H1 (cell line): ENCODE measurements at regions not wholly inside any gene's neighbourhood (a gene's known extent, or its start where the extent isn't known, plus 50 kb on each side); places are given as distances from the start of the nearest gene placed in this dataset.

Experiments used
- CTCF ChIA-PET: fragments of 300-600 bp; sonication (Branson Sonifier 250); formaldehyde crosslinking; loops from one replicate; lab custom pipeline; 2021; ENCODE audit not compliant: partially characterized antibody; lab: Charles Lee
- POLR2A ChIA-PET: fragments of 300-600 bp; sonication (Branson Sonifier 250); formaldehyde crosslinking; loops from one replicate; lab custom pipeline; 2021; ENCODE audit warnings: inconsistent platforms; ENCODE audit not compliant: partially characterized antibody; lab: Charles Lee
- DNase-seq, 2 experiments: peaks; one replicate each; pipeline versions ENCODE4 v3.0.0 to v3.0.0-alpha.2; 2010 to 2022; ENCODE audit warnings: low spot score in 2 of 2, low read depth in 1 of 2, mixed read lengths in 1 of 2
- FAIRE-seq: peaks from 2 replicates; lab custom pipeline; 2011; peaks lifted over from hg19 to GRCh38; lab: Jason Lieb, UNC
- H2AFZ ChIP-seq: 2 replicates; pipeline ENCODE4 v1.8.1; 2012; ENCODE audit warnings: low read length, inconsistent platforms
- H2AK5ac ChIP-seq: 2 replicates; pipeline ENCODE4 v1.6.1; 2013; ENCODE audit warnings: low read depth, low read length
- H2BK120ac ChIP-seq: replicated peaks from 2 replicates; pipeline ENCODE3; 2013; ENCODE audit warnings: low read depth, low read length, inconsistent platforms
- H2BK12ac ChIP-seq: 2 replicates; pipeline ENCODE4 v1.6.1; 2013; ENCODE audit warnings: low read depth, low read length
- H2BK15ac ChIP-seq: 2 replicates; pipeline ENCODE4 v1.6.1; 2013; ENCODE audit warnings: low read length
- H2BK20ac ChIP-seq: 2 replicates; pipeline ENCODE4 v1.6.1; 2013; ENCODE audit warnings: low read length
- H2BK5ac ChIP-seq: 2 replicates; pipeline ENCODE4 v1.6.1; 2013; ENCODE audit warnings: low read depth, low read length
- H3K14ac ChIP-seq: 2 replicates; pipeline ENCODE4 v1.6.1; 2013; ENCODE audit warnings: inconsistent platforms; ENCODE audit not compliant: insufficient read length
- H3K18ac ChIP-seq: 2 replicates; pipeline ENCODE4 v1.6.1; 2013; ENCODE audit warnings: low read length; ENCODE audit errors: extremely low read depth
- H3K23ac ChIP-seq: 2 replicates; pipeline ENCODE4 v1.6.1; 2013; ENCODE audit warnings: inconsistent platforms; ENCODE audit not compliant: insufficient read length
- H3K23me2 ChIP-seq: 2 replicates; pipeline ENCODE4 v1.6.1; 2013; ENCODE audit warnings: low read depth, low read length
- H3K27ac ChIP-seq: 2 replicates; pipeline ENCODE4 v1.6.1; 2011; ENCODE audit warnings: low read depth, low read length, inconsistent platforms
- H3K27me3 ChIP-seq, 4 experiments: replicated peaks in 1 of 4; 1 replicate in 1 of 4; 2 replicates in 3 of 4; pipeline versions ENCODE4 v1.6.1 to v1.8.1; 2011 to 2013; ENCODE audit warnings: low read length in 3 of 4, mild to moderate bottlenecking in 3 of 4, inconsistent platforms in 2 of 4, mixed read lengths in 2 of 4, moderate library complexity in 1 of 4; ENCODE audit not compliant: control insufficient read depth in 3 of 4, insufficient read depth in 3 of 4; ENCODE audit errors: extremely low read depth in 1 of 4
- H3K36me3 ChIP-seq, 4 experiments: 2 replicates each; pipeline versions ENCODE4 v1.6.1 to v1.8.1; 2011 to 2013; ENCODE audit warnings: mild to moderate bottlenecking in 4 of 4, low read length in 3 of 4, moderate library complexity in 2 of 4, control low read depth in 1 of 4, inconsistent platforms in 1 of 4; ENCODE audit not compliant: insufficient read depth in 4 of 4, control insufficient read depth in 2 of 4
- H3K4ac ChIP-seq: replicated peaks from 2 replicates; pipeline ENCODE3; 2013; ENCODE audit warnings: low read length, low read depth, mixed read lengths, inconsistent platforms; ENCODE audit not compliant: insufficient read length
- H3K4me1 ChIP-seq, 4 experiments: replicated peaks in 1 of 4; 1 replicate in 1 of 4; 2 replicates in 3 of 4; pipeline versions ENCODE4 v1.6.1 to v1.8.1; 2011 to 2013; ENCODE audit warnings: low read length in 3 of 4, inconsistent platforms in 2 of 4, mixed read lengths in 1 of 4; ENCODE audit not compliant: insufficient read depth in 4 of 4, control insufficient read depth in 3 of 4
- H3K4me2 ChIP-seq, 2 experiments: 2 replicates each; pipeline versions ENCODE4 v1.6.1 to v1.8.1; 2011 to 2013; ENCODE audit warnings: low read depth in 2 of 2, low read length in 2 of 2, control low read depth in 1 of 2, inconsistent platforms in 1 of 2, mild to moderate bottlenecking in 1 of 2; ENCODE audit not compliant: insufficient read depth in 1 of 2
- H3K4me3 ChIP-seq, 4 experiments: fragments of 200-600, 300-600 bp in 1 of 4; sonication (generic), shearing (Covaris generic), sonication (Bioruptor Twin) in 1 of 4; 2 replicates each; pipeline versions ENCODE4 v1.5.1 to v1.8.1; 2011 to 2016; ENCODE audit warnings: low read length in 4 of 4, low read depth in 3 of 4, control low read depth in 2 of 4, inconsistent platforms in 2 of 4, mild to moderate bottlenecking in 2 of 4, mixed read lengths in 1 of 4, moderate library complexity in 1 of 4; ENCODE audit not compliant: insufficient read depth in 2 of 4; ENCODE audit errors: extremely low read depth in 1 of 4
- H3K56ac ChIP-seq: replicated peaks from 2 replicates; pipeline ENCODE3; 2013; ENCODE audit warnings: low read depth, mild to moderate bottlenecking, mixed read lengths, low read length, inconsistent platforms; ENCODE audit not compliant: insufficient read length
- H3K79me1 ChIP-seq: 2 replicates; pipeline ENCODE4 v1.6.1; 2013; ENCODE audit warnings: low read depth, low read length, control low read depth
- H3K79me2 ChIP-seq, 2 experiments: 2 replicates each; pipeline versions ENCODE4 v1.6.1 to v1.8.1; 2012 to 2013; ENCODE audit warnings: low read length in 2 of 2, mild to moderate bottlenecking in 2 of 2, inconsistent platforms in 1 of 2; ENCODE audit not compliant: insufficient read depth in 2 of 2, control insufficient read depth in 1 of 2
- H3K9ac ChIP-seq, 4 experiments: replicated peaks in 1 of 4; 1 replicate in 1 of 4; 2 replicates in 3 of 4; pipeline versions ENCODE4 v1.6.1 to v1.8.1; 2011 to 2013; ENCODE audit warnings: low read depth in 3 of 4, low read length in 3 of 4, control low read depth in 2 of 4, mild to moderate bottlenecking in 2 of 4, moderate library complexity in 2 of 4, inconsistent platforms in 1 of 4; ENCODE audit errors: extremely low read depth in 1 of 4
- H3K9me3 ChIP-seq, 2 experiments: 2 replicates each; pipeline versions ENCODE4 v1.6.1 to v1.8.1; 2012 to 2013; ENCODE audit warnings: mild to moderate bottlenecking in 2 of 2, moderate library complexity in 2 of 2, control low read depth in 1 of 2, inconsistent platforms in 1 of 2, low read depth in 1 of 2, low read length in 1 of 2, mixed read lengths in 1 of 2; ENCODE audit not compliant: insufficient read depth in 2 of 2
- H4K20me1 ChIP-seq, 2 experiments: replicated peaks in 1 of 2; 2 replicates each; pipeline versions ENCODE3 to v1.8.1; 2011 to 2013; ENCODE audit warnings: inconsistent platforms in 2 of 2, low read length in 2 of 2, mild to moderate bottlenecking in 1 of 2; ENCODE audit not compliant: insufficient read depth in 2 of 2, control insufficient read depth in 1 of 2
- H4K5ac ChIP-seq: 2 replicates; pipeline ENCODE4 v1.6.1; 2013; ENCODE audit warnings: low read length, low read depth, mixed read lengths, inconsistent platforms; ENCODE audit not compliant: insufficient read length
- H4K8ac ChIP-seq: 2 replicates; pipeline ENCODE4 v1.8.0; 2013; ENCODE audit warnings: mild to moderate bottlenecking, moderate library complexity, low read length, inconsistent platforms; ENCODE audit not compliant: insufficient read depth; ENCODE audit errors: extremely low read depth
- H4K91ac ChIP-seq: replicated peaks from 2 replicates; pipeline ENCODE3; 2013; ENCODE audit warnings: low read length, mixed read lengths, inconsistent platforms; ENCODE audit not compliant: insufficient read length
- BCL11A ChIP-seq, 2 experiments: IDR thresholded peaks; one replicate each; pipeline ENCODE4 v1.6.1; 2011; ENCODE audit warnings: low read depth in 2 of 2, low read length in 2 of 2, mild to moderate bottlenecking in 2 of 2
- CTCF ChIP-seq, 3 experiments: IDR thresholded peaks; 1 replicate in 2 of 3; 2 replicates in 1 of 3; pipeline versions ENCODE4 v1.5.1 to v1.6.1; 2011; ENCODE audit warnings: low read length in 3 of 3, mild to moderate bottlenecking in 3 of 3, inconsistent platforms in 2 of 3, low read depth in 1 of 3, moderate library complexity in 1 of 3; ENCODE audit not compliant: insufficient read depth in 1 of 3; ENCODE audit errors: control extremely low read depth in 1 of 3
- HDAC2 ChIP-seq, 2 experiments: fragments of 300-600 bp in 1 of 2; sonication (generic) in 1 of 2; IDR thresholded peaks; 2 replicates each; pipeline ENCODE4 v1.6.1; 2011 to 2012; ENCODE audit warnings: low read depth in 2 of 2, low read length in 2 of 2, mild to moderate bottlenecking in 2 of 2, moderate library complexity in 2 of 2, borderline replicate concordance in 1 of 2, inconsistent platforms in 1 of 2
- POLR2AphosphoS5 ChIP-seq: IDR thresholded peaks from 2 replicates; pipeline ENCODE4 v1.6.1; 2011; ENCODE audit warnings: low read depth, low read length
- USF2 ChIP-seq: IDR thresholded peaks from 2 replicates; pipeline ENCODE4 v1.6.1; 2011; ENCODE audit warnings: low read length, improper control_type of control experiment
- WGBS, 2 experiments: shearing (Covaris generic) in 1 of 2; methylation state at CpG; one replicate each; pipeline versions ENCODE4 v1.1.6 to v1.1.7; 2013 to 2015; ENCODE audit warnings: low lambda C conversion rate in 2 of 2, mixed read lengths in 2 of 2, inconsistent platforms in 1 of 2, low coverage in 1 of 2, missing lambda C conversion rate in 1 of 2; ENCODE audit not compliant: insufficient replicate concordance in 2 of 2, insufficient coverage in 1 of 2, insufficient read length in 1 of 2; ENCODE audit errors: extremely low coverage in 1 of 2, missing lambda C conversion rate in 1 of 2; 5-methylcytosine and 5-hydroxymethylcytosine counted together

GRCh38 chr1:30273456-30273855 lies 449.9 kb downstream of the MATN1 start:
- Histone ChIP-seq H3K27ac (no peak overlapping the region), H2BK5ac (no peak overlapping the region), H3K56ac (no peak overlapping the region), H3K36me3 (no peaks in the 10 kb centered on the region), H3K14ac (no peak overlapping the region), H2BK20ac (no peak overlapping the region), H3K9ac (no peak overlapping the region), H2AK5ac (no peak overlapping the region), H3K27me3 (no peaks in the 10 kb centered on the region; a peak in 1 of 7 replicates), H3K79me1 (no peaks in the 10 kb centered on the region; the same call in 1 of the 2 replicates), H2AFZ (no peak overlapping the region), H3K4ac (no peak overlapping the region), H3K79me2 (no peaks in the 10 kb centered on the region), H3K4me3 (no peak overlapping the region), H4K5ac (no peak overlapping the region), H3K23me2 (no peaks in the 10 kb centered on the region; the same call in 1 of the 2 replicates), H4K8ac (no peak overlapping the region), H2BK120ac (no peak overlapping the region), H3K23ac (no peak overlapping the region), H4K20me1 (no peaks in the 10 kb centered on the region), H3K18ac (no peak overlapping the region), H2BK12ac (no peak overlapping the region), H4K91ac (no peak overlapping the region), H2BK15ac (no peak overlapping the region), H3K4me1 (no peaks in the 10 kb centered on the region), H3K9me3 (no peaks in the 10 kb centered on the region), H3K4me2 (no peak overlapping the region)
- FAIRE-seq, result no peak
- ChIA-PET POLR2A (interaction anchor here (1.0 kb wide), 1 partner anchor 10 kb away, joined by 3 read pairs; no protein-coding TSS in a partner anchor), CTCF (interaction anchor here (0.7 to 1.7 kb wide), 3 partner anchors 41 to 264 kb away, joined by 3 to 10 read pairs (median 8); no protein-coding TSS in a partner anchor)
- 95% methylated on average over 5 of the region's 5 CpGs; no CpG with 5 or more reads in 1 of the 2 experiments for WGBS, 2 experiments
- DNase-seq, result no peak
- TF ChIP-seq USF2 (no peak), HDAC2 (IDR thresholded peaks at IDR 0.05; ENCODE audit: borderline replicate concordance in 1 of 2, low read depth in 2 of 2, low read length in 2 of 2) (no peak), POLR2AphosphoS5 (no peak), BCL11A (IDR thresholded peaks at IDR 0.05; ENCODE audit: low read depth in 2 of 2, low read length in 2 of 2) (no peak), CTCF (IDR thresholded peaks at IDR 0.05; ENCODE audit: control extremely low read depth in 1 of 3, insufficient read depth in 1 of 3, low read depth in 1 of 3, low read length in 3 of 3) (no peak)
